Natural killer cell treated with Interleukin-12 subunit alpha and Interleukin-12 subunit beta and Interleukin-15 and Interleukin-18, amount 100 ng/mL, for 72 hours (primary cell): ENCODE measurements at regions not wholly inside any gene's neighbourhood (a gene's known extent, or its start where the extent isn't known, plus 50 kb on each side); places are given as distances from the start of the nearest gene placed in this dataset.

ENCODE experiments used
- ATAC-seq, 2 donors: fragments of 150-1000 bp; cut with Tn5 transposase in 1 of 2; sonication (Bioruptor Pico), chemical (Tn5 transposase) in 1 of 2; 2 replicates each; pipeline ENCODE4 v1.10.0; 2021
- DNase-seq: peaks from one replicate; pipeline ENCODE4 v3.0.0; 2022; ENCODE audit warnings: low spot score
- H3K27ac Mint-ChIP-seq, 2 donors: 1 replicate in 1 of 2; 2 replicates in 1 of 2; pipeline ENCODE4 v1.8.0; 2022; ENCODE audit warnings: mixed read lengths in 2 of 2, mild to moderate bottlenecking in 1 of 2, moderate library complexity in 1 of 2
- H3K27me3 Mint-ChIP-seq, 2 donors: 1 replicate in 1 of 2; 2 replicates in 1 of 2; pipeline ENCODE4 v1.8.0; 2022; ENCODE audit warnings: mixed read lengths in 2 of 2
- H3K36me3 Mint-ChIP-seq: one replicate; pipeline ENCODE4 v1.8.0; 2022; ENCODE audit warnings: mixed read lengths
- H3K4me1 Mint-ChIP-seq, 2 donors: 1 replicate in 1 of 2; 2 replicates in 1 of 2; pipeline ENCODE4 v1.8.0; 2022; ENCODE audit warnings: low read depth in 2 of 2, mixed read lengths in 2 of 2, mild to moderate bottlenecking in 1 of 2
- H3K4me3 Mint-ChIP-seq: one replicate; pipeline ENCODE4 v1.8.0; 2022; ENCODE audit warnings: mixed read lengths
- H3K9me3 Mint-ChIP-seq: 2 replicates; pipeline ENCODE4 v1.8.0; 2022; ENCODE audit warnings: mixed read lengths

DNA sequence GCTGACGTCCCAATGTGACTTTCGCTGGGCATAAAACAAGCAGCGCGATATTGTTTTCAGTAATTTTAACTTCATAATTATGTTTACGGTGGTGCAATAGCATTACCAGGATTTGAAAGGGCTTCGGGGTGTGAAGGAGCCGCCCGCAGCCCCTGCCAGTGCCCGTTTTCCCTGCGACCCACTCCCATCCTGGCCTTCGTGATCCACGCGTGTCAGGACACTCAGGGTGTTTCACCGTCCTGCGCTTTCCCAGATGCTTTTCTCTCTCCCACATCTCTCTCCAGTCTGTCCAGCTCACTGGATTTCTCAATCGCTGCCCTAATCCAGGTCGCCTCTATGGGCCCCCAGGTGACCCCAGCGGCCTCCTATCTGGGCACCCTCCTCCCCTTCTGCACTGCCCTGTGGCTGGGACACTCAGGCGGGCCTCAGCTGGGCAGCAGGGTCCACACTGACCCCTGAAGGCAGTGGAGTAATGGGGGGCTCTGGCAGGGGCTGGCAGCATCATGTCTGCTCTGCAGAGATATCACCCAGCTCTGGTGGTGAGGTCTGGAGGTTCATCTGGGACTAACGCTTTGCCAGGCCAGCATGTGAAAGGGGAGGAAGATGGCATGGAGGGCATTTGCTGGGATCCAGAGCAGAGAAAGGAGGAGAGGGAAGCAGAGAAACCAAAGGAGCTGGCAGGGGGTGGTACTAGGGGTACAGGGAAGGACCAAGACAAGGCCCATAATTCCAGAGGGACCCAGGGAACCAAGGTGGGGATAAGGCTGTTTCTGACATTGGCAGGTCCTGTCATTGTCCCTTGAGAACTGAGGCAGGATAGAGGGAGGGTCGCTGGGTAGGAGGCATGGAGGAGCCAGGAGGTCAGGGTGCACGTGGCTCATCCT lies 622.8 kb downstream of the BRD1 start:
- Mint-ChIP-seq H3K27ac (no peak overlapping the region), H3K27me3 (peaks cover 0 to 7% of the 10 kb centered on the region in 2 donors), H3K4me3 (no peak overlapping the region), H3K9me3 (no peaks in the 10 kb centered on the region), H3K4me1 (no peaks in the 10 kb centered on the region), H3K36me3 (no peaks in the 10 kb centered on the region)
- ATAC-seq, result no peak
- peak; percentile 50 for DNase-seq

DNA sequence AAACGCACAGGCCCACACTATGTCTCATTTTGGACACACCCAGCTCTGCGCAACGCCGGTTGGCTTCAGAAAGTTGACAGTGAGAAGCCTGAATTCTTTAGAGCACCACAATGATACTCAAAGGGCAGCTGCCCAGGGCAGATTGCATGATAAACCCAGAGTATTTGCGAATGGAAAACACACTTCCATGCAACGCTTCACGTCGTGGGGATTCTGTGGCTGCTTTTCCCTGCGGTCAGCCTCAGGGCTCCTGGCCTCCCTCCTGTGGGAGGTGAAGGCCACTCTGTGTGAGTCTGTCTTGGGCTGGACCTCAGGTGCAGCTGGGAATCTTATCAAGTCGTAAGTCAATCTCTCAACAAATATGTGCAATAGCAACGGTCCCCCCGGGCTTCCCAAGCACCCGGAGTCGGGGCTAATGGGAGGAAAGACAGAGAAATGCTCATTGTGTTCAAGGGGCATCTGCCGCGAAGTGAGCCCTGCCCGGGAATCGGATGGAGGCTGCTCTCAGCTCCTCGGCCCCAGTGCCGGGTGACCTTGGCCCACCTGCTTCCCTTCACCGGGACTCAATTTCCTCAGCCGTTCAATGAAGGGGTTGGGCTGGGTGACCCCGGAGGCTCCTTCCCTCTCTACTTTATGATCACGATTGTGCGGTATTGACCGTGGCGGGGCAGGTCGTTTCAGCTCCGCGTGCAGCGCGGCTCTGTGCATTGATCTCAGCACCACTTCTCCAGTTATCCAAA lies 623.6 kb downstream of the BRD1 start:
- peak; percentile 56 for DNase-seq
- H3K4me3 Mint-ChIP-seq, result no peak overlapping the region
- no peaks in the 10 kb centered on the region for H3K4me1 Mint-ChIP-seq
- H3K9me3 Mint-ChIP-seq, result no peaks in the 10 kb centered on the region
- H3K27me3 Mint-ChIP-seq, result peaks cover 0 to 3% of the 10 kb centered on the region in 2 donors
- no peaks in the 10 kb centered on the region for H3K36me3 Mint-ChIP-seq
- H3K27ac Mint-ChIP-seq, result no peak overlapping the region
- ATAC-seq, result no peak

DNA sequence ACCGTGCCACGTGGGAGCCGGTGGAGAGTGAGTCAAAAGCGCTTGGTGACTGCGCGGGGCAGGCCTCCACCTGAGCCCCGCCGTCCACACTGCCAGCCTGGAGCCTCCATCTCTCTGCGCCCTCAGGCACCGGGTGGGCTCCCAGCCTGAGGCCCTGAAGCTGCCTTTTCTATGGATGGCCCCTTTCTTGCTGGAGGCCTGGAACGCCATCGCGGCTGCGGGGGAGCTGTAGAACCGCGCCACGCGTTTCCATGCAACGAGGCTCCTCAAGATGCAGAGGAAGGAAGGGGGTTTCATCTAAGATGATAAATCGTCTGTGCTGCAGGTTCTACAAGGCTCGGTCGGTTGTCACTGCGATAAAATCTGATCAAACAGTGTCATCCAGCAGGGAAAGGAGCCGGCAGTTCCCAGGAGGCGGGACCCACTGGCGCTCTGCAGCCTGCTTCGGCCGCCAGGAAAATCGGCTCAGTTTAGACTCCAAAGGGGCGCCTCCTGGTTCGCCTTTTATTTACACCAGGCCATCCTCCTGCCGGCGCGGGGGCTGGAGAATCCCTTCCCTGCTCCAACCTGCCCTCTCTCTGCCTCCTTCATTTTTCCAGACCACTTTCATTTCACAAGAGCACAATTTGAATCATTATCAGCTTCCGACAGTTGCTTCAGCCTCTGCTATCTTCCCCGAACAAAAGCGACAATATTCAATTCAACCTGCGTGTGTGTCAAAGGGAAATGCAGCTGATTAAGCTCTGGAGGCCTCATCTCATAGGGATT lies 624.4 kb downstream of the BRD1 start:
- ATAC-seq, result no peak
- H3K9me3 Mint-ChIP-seq, result no peaks in the 10 kb centered on the region

DNA sequence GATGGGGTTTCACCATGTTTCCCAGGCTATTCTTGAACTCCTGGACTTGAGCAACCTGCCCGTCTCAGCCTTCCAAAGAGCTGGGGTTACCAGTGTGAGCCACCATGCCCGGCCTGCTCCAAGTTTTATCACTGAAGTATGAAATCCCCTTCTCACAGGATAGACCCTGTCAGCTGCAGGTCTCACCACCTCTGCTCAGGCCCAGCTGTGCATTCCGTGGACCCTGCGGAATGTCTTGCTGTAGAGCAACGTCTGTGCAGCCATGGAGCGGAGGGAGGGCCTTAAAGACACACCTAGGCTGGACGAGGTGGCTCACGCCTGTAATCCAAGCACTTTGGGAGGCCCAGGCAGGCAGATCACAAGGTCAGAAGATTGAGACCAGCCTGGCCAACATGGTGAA lies 625.4 kb downstream of the BRD1 start:
- DNase-seq, result no peak
- Mint-ChIP-seq H3K4me3 (no peak overlapping the region), H3K9me3 (no peaks in the 10 kb centered on the region)

More for the DNA sequence above, 624.4 kb downstream of the BRD1 start:
- no peaks in the 10 kb centered on the region for H3K4me1 Mint-ChIP-seq
- no peak overlapping the region for H3K4me3 Mint-ChIP-seq
- H3K36me3 Mint-ChIP-seq, result no peaks in the 10 kb centered on the region
- peak; percentile 50 for DNase-seq
- peaks cover 0 to 3% of the 10 kb centered on the region in 2 donors for H3K27me3 Mint-ChIP-seq
- no peak overlapping the region for H3K27ac Mint-ChIP-seq

DNA sequence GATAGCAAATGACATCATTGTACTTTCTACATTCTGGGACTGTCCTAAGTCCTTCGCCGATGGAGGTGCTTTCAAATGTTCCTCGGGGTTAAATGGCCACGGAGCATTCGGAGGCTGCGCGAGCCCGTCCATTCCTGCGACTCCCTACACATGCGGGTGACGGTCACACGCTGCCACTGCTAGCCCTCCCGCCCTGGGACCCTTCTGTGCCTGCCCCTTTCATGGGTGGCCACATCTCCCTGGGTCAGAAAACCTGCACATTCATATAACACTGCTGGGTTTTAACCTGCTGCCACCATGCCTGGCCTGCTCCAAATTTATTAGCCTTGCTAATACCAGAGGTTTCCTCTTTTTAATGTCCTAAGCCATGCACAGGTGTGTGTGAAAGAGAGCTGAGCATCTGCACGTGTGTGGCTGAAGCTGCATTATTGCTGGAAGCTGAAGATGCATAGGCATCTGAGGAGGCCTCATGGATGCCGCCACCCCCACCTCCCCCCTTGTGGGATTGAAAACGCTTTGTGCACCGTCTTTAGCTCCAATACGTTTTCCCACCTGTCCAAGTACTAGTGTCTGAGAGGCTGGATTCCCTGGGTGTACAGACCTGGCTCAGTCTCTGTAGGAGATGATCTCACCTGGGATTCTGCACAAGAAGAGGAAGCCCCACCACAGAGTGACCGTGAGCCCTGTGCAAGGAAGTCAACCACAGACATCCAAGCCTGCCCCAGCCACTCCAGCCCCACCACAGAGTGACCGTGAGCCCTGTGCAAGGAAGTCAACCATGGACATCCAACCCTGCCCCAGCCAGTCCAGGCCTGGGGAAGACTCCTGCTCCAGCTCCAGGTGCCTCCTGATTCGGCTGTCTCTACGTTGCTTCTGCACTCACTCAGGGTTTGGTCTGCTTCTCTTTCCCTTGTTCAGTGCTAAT lies 626.4 kb downstream of the BRD1 start:
- no peaks in the 10 kb centered on the region for H3K36me3 Mint-ChIP-seq
- ATAC-seq (peak in 1 of 2 donors; percentile 5), DNase-seq (no peak)
- no peaks in the 10 kb centered on the region for H3K4me1 Mint-ChIP-seq
- H3K27ac Mint-ChIP-seq, result no peak overlapping the region
- H3K4me3 Mint-ChIP-seq, result no peak overlapping the region
- peaks cover 0 to 6% of the 10 kb centered on the region in 2 donors for H3K27me3 Mint-ChIP-seq
- no peaks in the 10 kb centered on the region for H3K9me3 Mint-ChIP-seq

More for the DNA sequence above, 625.4 kb downstream of the BRD1 start:
- no peak for ATAC-seq
- Mint-ChIP-seq H3K27ac (no peak overlapping the region), H3K4me1 (no peaks in the 10 kb centered on the region), H3K36me3 (no peaks in the 10 kb centered on the region), H3K27me3 (peaks cover 0 to 6% of the 10 kb centered on the region in 2 donors)

DNA sequence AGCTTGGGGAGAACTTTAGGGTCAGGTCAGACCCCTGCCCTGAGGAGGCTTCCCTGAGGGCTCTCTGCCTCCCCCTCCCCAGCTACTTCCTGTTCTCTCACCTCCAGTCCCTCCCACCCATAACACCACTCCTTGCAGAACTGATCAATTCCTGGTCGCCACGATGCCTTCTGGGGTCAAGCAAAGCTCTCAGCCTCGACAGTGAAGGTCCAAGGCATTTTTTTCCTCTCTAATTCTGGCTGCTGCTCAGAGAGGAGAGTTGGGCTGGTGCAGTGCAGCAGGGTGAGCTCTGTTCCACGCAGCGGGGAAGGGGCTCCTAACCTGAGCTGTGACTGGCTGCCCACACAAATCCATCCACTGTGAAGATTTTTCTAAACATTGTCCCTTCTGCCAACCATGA lies 628.4 kb downstream of the BRD1 start:
- no peak overlapping the region for H3K4me3 Mint-ChIP-seq
- ATAC-seq (no peak), DNase-seq (no peak)
- H3K4me1 Mint-ChIP-seq, result no peaks in the 10 kb centered on the region
- no peaks in the 10 kb centered on the region for H3K9me3 Mint-ChIP-seq
- peaks cover 0 to 3% of the 10 kb centered on the region in 2 donors for H3K27me3 Mint-ChIP-seq
- H3K36me3 Mint-ChIP-seq, result no peaks in the 10 kb centered on the region
- H3K27ac Mint-ChIP-seq, result no peak overlapping the region

DNA sequence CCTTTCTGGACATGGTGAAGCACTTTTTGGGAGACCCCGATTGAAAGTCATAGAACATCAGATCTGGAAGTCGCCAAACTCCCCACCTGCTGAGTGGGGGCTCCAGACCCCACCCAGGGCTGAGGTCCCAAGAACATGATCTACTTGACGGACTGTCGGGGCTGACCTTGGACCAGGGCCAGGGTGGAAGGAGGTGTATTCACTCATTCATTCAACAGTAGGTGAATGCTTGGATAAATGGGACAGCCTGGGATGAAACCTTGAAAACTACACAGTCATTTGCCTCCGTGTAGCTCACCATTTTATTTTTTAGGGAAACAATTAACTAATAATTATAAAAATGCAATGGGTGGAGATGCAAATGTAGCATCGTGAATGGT lies 629.0 kb downstream of the BRD1 start:
- H3K4me1 Mint-ChIP-seq, result no peaks in the 10 kb centered on the region
- ATAC-seq, result no peak
- peaks cover 0 to 3% of the 10 kb centered on the region in 2 donors for H3K27me3 Mint-ChIP-seq
- no peaks in the 10 kb centered on the region for H3K36me3 Mint-ChIP-seq
- H3K27ac Mint-ChIP-seq, result no peak overlapping the region
- H3K9me3 Mint-ChIP-seq, result no peaks in the 10 kb centered on the region
- no peak overlapping the region for H3K4me3 Mint-ChIP-seq
- DNase-seq, result no peak

DNA sequence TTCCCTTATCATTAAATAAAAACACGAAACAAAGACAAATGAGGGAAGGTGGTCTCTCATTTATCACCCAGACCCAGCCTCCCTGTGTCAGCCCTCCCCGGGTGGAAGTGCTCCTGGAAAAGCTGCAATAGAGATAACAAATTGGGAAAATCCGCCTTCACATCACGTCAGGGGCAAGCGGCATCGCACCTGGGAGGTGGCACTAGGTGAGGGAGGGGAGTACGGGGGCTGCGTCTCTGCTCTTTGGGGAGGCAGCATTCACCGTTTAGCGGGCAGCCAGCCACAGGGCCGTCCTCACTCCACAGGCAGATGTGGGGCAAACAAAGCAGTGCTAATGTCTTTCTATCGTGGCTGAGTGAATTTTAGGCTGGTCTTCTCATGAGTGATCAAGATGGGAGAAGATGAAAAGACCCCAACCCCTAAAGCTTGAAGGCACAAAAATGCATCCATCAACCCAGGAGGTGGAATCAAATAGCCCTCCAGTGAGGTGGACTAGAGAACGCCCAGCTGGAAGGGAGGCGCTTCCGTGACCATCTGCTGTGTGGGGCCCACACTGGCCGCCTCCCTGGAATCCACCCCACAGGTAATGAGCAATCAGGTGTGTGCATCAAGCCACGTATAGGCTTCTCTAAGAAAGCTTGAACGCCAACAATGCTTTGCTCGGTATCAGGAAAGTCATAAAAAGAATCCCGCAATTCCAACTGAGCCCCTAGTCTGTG lies 629.5 kb downstream of the BRD1 start:
- H3K27me3 Mint-ChIP-seq, result peaks cover 0 to 3% of the 10 kb centered on the region in 2 donors

DNA sequence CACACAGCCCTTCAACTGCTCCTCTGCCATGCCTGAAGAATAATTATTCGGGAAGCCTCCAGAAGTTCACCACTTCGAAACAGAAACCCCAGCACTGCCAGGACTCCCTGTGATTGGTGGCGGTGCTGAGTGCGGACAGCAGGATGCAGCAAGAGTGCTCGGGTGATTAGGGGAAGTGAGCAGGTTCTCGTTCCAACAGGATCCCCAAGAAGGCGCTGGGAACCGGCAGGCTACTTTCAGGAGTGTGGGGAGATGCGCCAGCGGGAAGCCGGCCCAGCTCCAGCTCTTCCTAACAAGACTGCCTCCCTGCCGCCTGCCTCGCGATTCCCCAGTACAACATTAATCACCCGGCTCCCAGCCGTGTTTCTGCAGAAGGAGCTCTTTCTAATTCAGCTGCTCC lies 630.2 kb downstream of the BRD1 start:
- Mint-ChIP-seq H3K36me3 (no peaks in the 10 kb centered on the region), H3K27me3 (peaks cover 0 to 3% of the 10 kb centered on the region in 2 donors), H3K9me3 (no peaks in the 10 kb centered on the region), H3K4me1 (no peaks in the 10 kb centered on the region), H3K4me3 (no peak overlapping the region), H3K27ac (no peak overlapping the region)
- no peak for ATAC-seq
- DNase-seq, result no peak

More for the DNA sequence above, 629.5 kb downstream of the BRD1 start:
- Mint-ChIP-seq H3K9me3 (no peaks in the 10 kb centered on the region), H3K4me1 (no peaks in the 10 kb centered on the region), H3K27ac (no peak overlapping the region), H3K36me3 (no peaks in the 10 kb centered on the region), H3K4me3 (no peak overlapping the region)
- ATAC-seq (no peak), DNase-seq (no peak)

DNA sequence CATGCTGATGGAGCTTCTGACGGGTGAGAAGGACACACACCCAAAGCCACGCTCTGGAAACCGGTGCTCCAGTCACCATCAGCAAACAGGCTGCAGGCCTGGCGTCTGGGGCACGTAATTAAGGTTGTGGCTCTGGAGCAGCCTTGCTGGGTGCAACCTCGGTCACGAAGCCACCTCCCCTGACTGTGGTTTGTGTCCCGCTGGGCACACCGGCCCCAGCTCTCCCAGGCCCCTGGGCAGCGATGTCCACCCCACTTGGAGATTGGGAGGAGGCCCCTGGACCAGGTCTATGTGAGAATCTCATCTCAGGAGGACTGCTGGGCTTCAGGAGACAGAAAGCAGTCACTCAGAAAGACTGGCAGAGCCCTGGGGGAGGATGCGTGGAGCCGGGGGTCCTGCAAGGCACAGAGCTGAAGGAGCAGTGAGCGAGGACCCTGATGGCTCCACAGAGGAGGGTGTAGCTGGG lies 631.6 kb downstream of the BRD1 start:
- H3K4me3 Mint-ChIP-seq, result no peak overlapping the region
- no peak for ATAC-seq
- H3K36me3 Mint-ChIP-seq, result no peaks in the 10 kb centered on the region
- H3K27ac Mint-ChIP-seq, result no peak overlapping the region
- no peaks in the 10 kb centered on the region for H3K9me3 Mint-ChIP-seq
- H3K27me3 Mint-ChIP-seq, result peaks cover 0 to 3% of the 10 kb centered on the region in 2 donors
- peak; percentile 49 for DNase-seq
- no peaks in the 10 kb centered on the region for H3K4me1 Mint-ChIP-seq

DNA sequence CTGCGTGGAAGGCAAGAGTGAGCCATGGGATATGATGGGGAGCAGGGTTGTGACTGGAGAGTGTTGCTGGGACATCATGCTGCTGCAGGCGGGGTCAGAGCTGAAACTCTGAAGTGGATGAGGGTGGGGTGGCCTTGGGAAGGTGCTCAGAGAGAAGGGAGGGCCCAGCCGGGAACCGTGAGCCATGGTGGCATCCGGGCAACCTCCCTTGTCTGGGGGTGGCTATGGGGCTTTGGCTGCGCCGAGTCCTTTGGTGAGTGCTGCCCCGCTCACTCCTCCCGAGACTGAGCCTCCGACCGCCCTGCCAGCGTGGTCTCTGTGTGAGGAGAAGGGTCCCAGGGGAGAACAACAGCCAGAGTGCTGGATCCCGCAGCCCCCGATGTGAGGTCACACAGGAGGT lies 632.0 kb downstream of the BRD1 start:
- H3K9me3 Mint-ChIP-seq, result no peaks in the 10 kb centered on the region
- H3K4me3 Mint-ChIP-seq, result no peak overlapping the region
- H3K36me3 Mint-ChIP-seq, result no peaks in the 10 kb centered on the region
- no peaks in the 10 kb centered on the region for H3K4me1 Mint-ChIP-seq
- ATAC-seq, result no peak
- H3K27me3 Mint-ChIP-seq, result peaks cover 0 to 3% of the 10 kb centered on the region in 2 donors
- peak; percentile 26 for DNase-seq
- no peak overlapping the region for H3K27ac Mint-ChIP-seq

DNA sequence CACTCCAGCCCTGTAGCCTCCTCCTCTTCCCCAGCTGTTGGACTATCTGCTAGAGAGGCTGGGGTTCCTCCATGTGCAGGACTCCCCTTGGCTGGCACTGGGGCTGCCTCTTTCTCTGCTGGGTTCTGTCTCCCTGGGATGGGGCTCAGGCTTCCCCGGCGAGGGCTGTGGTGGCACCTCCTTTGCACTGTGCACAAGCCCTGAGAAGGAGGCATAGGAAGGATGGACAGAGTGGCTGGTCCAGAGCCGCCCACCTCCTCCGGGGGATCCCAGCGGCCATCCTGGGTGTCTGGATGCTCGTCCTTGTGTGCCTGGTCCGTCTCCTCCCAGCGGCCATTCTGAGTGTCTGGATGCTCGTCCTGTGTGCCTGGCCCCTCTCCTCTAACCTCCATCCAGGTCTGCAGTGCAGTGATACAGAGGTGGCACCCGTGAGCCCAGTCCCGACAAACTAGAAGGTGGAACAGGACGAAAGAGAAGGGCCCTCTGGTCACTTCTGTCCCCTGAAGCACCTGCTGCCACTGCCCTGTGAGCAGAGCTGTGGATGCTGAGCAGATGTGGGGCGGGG lies 633.7 kb downstream of the BRD1 start:
- Mint-ChIP-seq H3K4me1 (no peaks in the 10 kb centered on the region), H3K27me3 (peaks cover 0 to 3% of the 10 kb centered on the region in 2 donors), H3K27ac (no peak overlapping the region), H3K36me3 (no peaks in the 10 kb centered on the region), H3K9me3 (no peaks in the 10 kb centered on the region), H3K4me3 (no peak overlapping the region)
- ATAC-seq (no peak), DNase-seq (peak; percentile 49)
